C4-2B (cell line): ENCODE measurements at regions not wholly inside any gene's neighbourhood (a gene's known extent, or its start where the extent isn't known, plus 50 kb on each side); places are given as distances from the start of the nearest gene placed in this dataset.

Experiments used
- ZFX ChIP-seq: fragments of 450-650 bp; IDR thresholded peaks from 2 replicates; pipeline ENCODE4 v1.6.1; 2017
- TF ChIP-seq, protein P1 (sequence below): fragments of 450-650 bp; conservative IDR thresholded peaks from 2 replicates; pipeline ENCODE4 v1.5.1; 2017; ENCODE audit warnings: mild to moderate bottlenecking

DNA sequence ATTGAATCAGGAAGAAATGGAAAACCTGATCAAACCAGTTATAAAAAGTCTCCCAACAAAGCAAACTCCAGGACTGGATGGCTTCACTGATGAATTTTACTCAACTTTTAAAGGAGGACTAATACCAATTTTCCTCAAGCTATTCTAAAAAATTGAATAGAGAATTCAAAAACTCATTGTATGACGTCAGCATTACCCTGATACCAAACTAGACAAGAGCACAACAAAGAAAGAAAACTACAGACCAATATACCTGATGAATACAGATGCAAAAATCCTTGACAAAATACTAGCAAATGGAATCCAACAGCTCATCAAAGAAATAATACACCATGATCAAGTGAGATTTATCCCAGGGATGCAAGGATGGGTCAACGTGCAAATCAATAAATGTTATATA is 172.9 kb downstream of the FNDC1 start:
- TF ChIP-seq, protein P1, sequence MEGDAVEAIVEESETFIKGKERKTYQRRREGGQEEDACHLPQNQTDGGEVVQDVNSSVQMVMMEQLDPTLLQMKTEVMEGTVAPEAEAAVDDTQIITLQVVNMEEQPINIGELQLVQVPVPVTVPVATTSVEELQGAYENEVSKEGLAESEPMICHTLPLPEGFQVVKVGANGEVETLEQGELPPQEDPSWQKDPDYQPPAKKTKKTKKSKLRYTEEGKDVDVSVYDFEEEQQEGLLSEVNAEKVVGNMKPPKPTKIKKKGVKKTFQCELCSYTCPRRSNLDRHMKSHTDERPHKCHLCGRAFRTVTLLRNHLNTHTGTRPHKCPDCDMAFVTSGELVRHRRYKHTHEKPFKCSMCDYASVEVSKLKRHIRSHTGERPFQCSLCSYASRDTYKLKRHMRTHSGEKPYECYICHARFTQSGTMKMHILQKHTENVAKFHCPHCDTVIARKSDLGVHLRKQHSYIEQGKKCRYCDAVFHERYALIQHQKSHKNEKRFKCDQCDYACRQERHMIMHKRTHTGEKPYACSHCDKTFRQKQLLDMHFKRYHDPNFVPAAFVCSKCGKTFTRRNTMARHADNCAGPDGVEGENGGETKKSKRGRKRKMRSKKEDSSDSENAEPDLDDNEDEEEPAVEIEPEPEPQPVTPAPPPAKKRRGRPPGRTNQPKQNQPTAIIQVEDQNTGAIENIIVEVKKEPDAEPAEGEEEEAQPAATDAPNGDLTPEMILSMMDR: no peak
- no peak for TF ChIP-seq ZFX
